ENCODE measurements at regions not wholly inside any gene's neighbourhood (a gene's known extent, or its start where the extent isn't known, plus 50 kb on each side); places are given as distances from the start of the nearest gene placed in this dataset.

DNA sequence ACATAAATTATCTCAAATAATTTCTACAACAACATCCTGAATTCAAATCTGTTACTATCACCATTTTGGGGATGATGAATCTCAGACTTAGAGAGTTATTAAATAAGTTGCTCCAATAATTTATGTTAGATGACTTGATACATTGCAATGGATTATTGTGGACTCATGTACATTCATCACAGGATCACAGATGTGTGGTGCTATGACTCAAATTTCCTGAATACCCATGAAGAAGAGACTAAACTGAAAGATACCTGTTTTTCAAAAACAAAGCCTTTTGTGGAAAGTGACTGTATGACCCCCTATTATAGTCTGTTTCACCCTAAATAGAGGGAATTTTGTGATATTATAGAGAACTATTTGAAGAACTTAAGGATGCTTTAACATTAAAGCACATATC lies 315.0 kb downstream of the PLA2G4A start:
- DNase-seq, result no peak
- TF ChIP-seq EZH2phosphoT487 (IDR thresholded peaks at IDR 0.05; ENCODE audit: insufficient read depth, low read depth) (no peak), EZH2 (IDR thresholded peaks at IDR 0.05; ENCODE audit: insufficient read depth, poor library complexity, severe bottlenecking) (no peak)

DNA sequence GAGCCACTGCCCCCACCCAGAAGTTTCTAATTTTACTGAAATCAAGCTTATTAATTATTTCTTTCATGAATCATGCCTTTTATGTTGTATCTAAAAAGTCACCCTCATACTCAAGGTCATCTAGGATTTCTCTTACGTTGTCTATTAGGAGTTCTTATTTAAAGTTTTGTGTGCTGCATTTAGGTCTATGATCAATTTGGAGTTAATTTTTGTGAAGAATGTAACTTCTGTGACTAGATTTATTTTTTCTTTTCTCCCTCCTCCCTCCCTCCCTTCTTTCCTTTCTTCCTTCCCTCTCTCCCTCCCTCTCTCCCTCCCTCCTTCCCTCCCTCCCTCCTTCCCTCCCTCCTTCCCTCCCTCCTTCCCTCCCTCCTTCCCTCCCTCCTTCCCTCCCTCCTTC lies 317.6 kb downstream of the PLA2G4A start:
- DNase-seq, result no peak
- Histone ChIP-seq H3K4me3 (no peak overlapping the region), H3K27me3 (replicated peaks; ENCODE audit: insufficient read depth) (no peaks in the 10 kb centered on the region), H3K4me2 (ENCODE audit: unreplicated experiment) (no peak overlapping the region), H3F3A (ENCODE audit: insufficient read depth) (no peaks in the 10 kb centered on the region), H3K79me2 (ENCODE audit: insufficient read depth) (no peaks in the 10 kb centered on the region), H2AFZ (no peak overlapping the region), H3K4me1 (ENCODE audit: insufficient read depth) (no peaks in the 10 kb centered on the region), H3K9ac (no peak overlapping the region), H3K9me2 (ENCODE audit: insufficient read depth) (no peaks in the 10 kb centered on the region), H4K20me1 (ENCODE audit: insufficient read depth) (no peaks in the 10 kb centered on the region), H3K27ac (no peak overlapping the region), H3K36me3 (ENCODE audit: low read depth) (no peaks in the 10 kb centered on the region), H3K9me3 (ENCODE audit: low read depth) (no peaks in the 10 kb centered on the region)
- no peak for TF ChIP-seq EZH2phosphoT487 (IDR thresholded peaks at IDR 0.05; ENCODE audit: insufficient read depth, low read depth)
- TF ChIP-seq EZH2 (IDR thresholded peaks at IDR 0.05; ENCODE audit: insufficient read depth, poor library complexity, severe bottlenecking), result no peak
- 100% methylated on average over 1 of the region's 1 CpG for WGBS, 2 experiments (ENCODE audit: low coverage in 1 of 2, low lambda C conversion rate in 2 of 2, missing lambda C conversion rate in 2 of 2)
- in situ Hi-C loops (cut with MboI), result no loop called here

More for the DNA sequence above, 315.0 kb downstream of the PLA2G4A start:
- H2AFZ ChIP-seq, result no peak overlapping the region
- H3K27me3 ChIP-seq (replicated peaks; ENCODE audit: insufficient read depth), result no peaks in the 10 kb centered on the region
- no peak overlapping the region for H3K4me2 ChIP-seq (ENCODE audit: unreplicated experiment)
- no peaks in the 10 kb centered on the region for H3K79me2 ChIP-seq (ENCODE audit: insufficient read depth)
- no peaks in the 10 kb centered on the region for H3F3A ChIP-seq (ENCODE audit: insufficient read depth)
- in situ Hi-C loops (cut with MboI), result no loop called here
- H3K27ac ChIP-seq, result no peak overlapping the region
- H3K9ac ChIP-seq, result no peak overlapping the region
- H3K36me3 ChIP-seq (ENCODE audit: low read depth), result no peaks in the 10 kb centered on the region
- H3K9me3 ChIP-seq (ENCODE audit: low read depth), result no peaks in the 10 kb centered on the region
- H3K4me1 ChIP-seq (ENCODE audit: insufficient read depth), result no peaks in the 10 kb centered on the region
- H3K4me3 ChIP-seq, result no peak overlapping the region
- H4K20me1 ChIP-seq (ENCODE audit: insufficient read depth), result no peaks in the 10 kb centered on the region
- no peaks in the 10 kb centered on the region for H3K9me2 ChIP-seq (ENCODE audit: insufficient read depth)

DNA sequence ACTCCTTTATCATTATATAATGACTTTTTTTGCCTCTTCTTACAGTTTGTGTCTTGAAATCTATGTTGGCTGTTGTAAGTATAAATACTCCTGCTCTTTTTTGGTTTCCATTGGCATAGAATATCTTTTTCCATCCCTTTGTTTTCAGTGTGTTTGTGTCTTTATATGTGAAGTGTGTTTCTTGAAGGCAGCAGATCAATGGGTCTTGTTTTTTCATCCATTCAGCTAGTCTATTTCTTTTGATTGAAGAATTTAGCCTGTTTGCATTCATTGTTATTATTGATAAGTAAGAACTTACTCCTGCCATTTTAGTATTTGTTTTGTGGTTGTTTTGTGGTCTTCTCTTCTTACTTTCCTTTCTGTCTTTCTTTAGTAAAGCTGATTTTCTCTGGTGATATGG lies 322.8 kb downstream of the PLA2G4A start:
- Histone ChIP-seq H3K79me2 (ENCODE audit: insufficient read depth) (no peaks in the 10 kb centered on the region), H3K27ac (no peak overlapping the region), H3K4me3 (no peak overlapping the region), H3K9ac (no peak overlapping the region), H3F3A (ENCODE audit: insufficient read depth) (no peaks in the 10 kb centered on the region), H3K4me2 (ENCODE audit: unreplicated experiment) (no peak overlapping the region), H3K36me3 (ENCODE audit: low read depth) (no peaks in the 10 kb centered on the region), H4K20me1 (ENCODE audit: insufficient read depth) (no peaks in the 10 kb centered on the region), H2AFZ (no peak overlapping the region), H3K9me3 (ENCODE audit: low read depth) (no peaks in the 10 kb centered on the region), H3K4me1 (ENCODE audit: insufficient read depth) (no peaks in the 10 kb centered on the region), H3K27me3 (replicated peaks; ENCODE audit: insufficient read depth) (no peaks in the 10 kb centered on the region), H3K9me2 (ENCODE audit: insufficient read depth) (no peaks in the 10 kb centered on the region)
- no peak for DNase-seq
- in situ Hi-C loops (cut with MboI), result no loop called here
- TF ChIP-seq EZH2phosphoT487 (IDR thresholded peaks at IDR 0.05; ENCODE audit: insufficient read depth, low read depth), result no peak
- TF ChIP-seq EZH2 (IDR thresholded peaks at IDR 0.05; ENCODE audit: insufficient read depth, poor library complexity, severe bottlenecking), result no peak

GRCh38 chr1:187153047-187153446 lies 324.3 kb downstream of the PLA2G4A start:
- Histone ChIP-seq H3K79me2 (ENCODE audit: insufficient read depth) (no peaks in the 10 kb centered on the region), H3F3A (ENCODE audit: insufficient read depth) (no peaks in the 10 kb centered on the region), H3K4me2 (ENCODE audit: unreplicated experiment) (no peak overlapping the region), H3K4me3 (no peak overlapping the region), H3K9ac (no peak overlapping the region), H4K20me1 (ENCODE audit: insufficient read depth) (no peaks in the 10 kb centered on the region), H3K9me3 (ENCODE audit: low read depth) (no peaks in the 10 kb centered on the region), H3K27me3 (replicated peaks; ENCODE audit: insufficient read depth) (no peaks in the 10 kb centered on the region), H2AFZ (no peak overlapping the region), H3K36me3 (ENCODE audit: low read depth) (no peaks in the 10 kb centered on the region), H3K4me1 (ENCODE audit: insufficient read depth) (no peaks in the 10 kb centered on the region), H3K9me2 (ENCODE audit: insufficient read depth) (no peaks in the 10 kb centered on the region), H3K27ac (no peak overlapping the region)
- in situ Hi-C loops (cut with MboI), result no loop called here
- 74 to 78% methylated on average over 1 of the region's 1 CpG for WGBS, 2 experiments (ENCODE audit: low coverage in 1 of 2, low lambda C conversion rate in 2 of 2, missing lambda C conversion rate in 2 of 2)
- DNase-seq, result no peak
- TF ChIP-seq EZH2phosphoT487 (IDR thresholded peaks at IDR 0.05; ENCODE audit: insufficient read depth, low read depth), result no peak
- TF ChIP-seq EZH2 (IDR thresholded peaks at IDR 0.05; ENCODE audit: insufficient read depth, poor library complexity, severe bottlenecking), result no peak

DNA sequence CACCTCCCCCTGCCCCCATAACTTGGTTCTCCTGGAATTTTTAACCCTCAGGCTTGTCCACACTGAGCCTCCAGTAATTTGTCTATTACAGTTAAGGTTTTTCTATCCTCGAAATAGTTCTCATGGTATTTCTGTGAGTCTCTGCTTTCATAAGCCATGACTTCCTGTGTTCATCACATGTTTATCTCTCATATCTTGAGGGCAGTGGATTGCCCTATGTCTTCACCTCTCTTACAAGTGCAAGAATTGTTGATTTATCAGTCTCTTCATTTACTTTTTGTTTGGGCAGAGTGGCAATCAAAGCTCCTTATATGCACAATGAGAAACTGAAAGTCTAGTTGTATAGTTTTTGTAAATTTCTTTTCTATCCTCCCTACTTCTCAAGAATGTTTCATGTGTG lies 328.4 kb downstream of the PLA2G4A start:
- no peak overlapping the region for H2AFZ ChIP-seq

More for the DNA sequence above, 328.4 kb downstream of the PLA2G4A start:
- in situ Hi-C loops (cut with MboI), result no loop called here
- no peaks in the 10 kb centered on the region for H3K9me2 ChIP-seq (ENCODE audit: insufficient read depth)
- H3K4me1 ChIP-seq (ENCODE audit: insufficient read depth), result no peaks in the 10 kb centered on the region
- no peak overlapping the region for H3K4me2 ChIP-seq (ENCODE audit: unreplicated experiment)
- whole genome bisulfite sequencing, 2 experiments (ENCODE audit: low coverage in 1 of 2, low lambda C conversion rate in 2 of 2, missing lambda C conversion rate in 2 of 2), result 83 to 94% methylated on average over 1 of the region's 1 CpG
- no peak overlapping the region for H3K4me3 ChIP-seq
- no peak overlapping the region for H3K9ac ChIP-seq
- no peaks in the 10 kb centered on the region for H3K27me3 ChIP-seq (replicated peaks; ENCODE audit: insufficient read depth)
- H4K20me1 ChIP-seq (ENCODE audit: insufficient read depth), result no peaks in the 10 kb centered on the region
- no peaks in the 10 kb centered on the region for H3F3A ChIP-seq (ENCODE audit: insufficient read depth)
- no peak overlapping the region for H3K27ac ChIP-seq
- no peak for DNase-seq
- H3K36me3 ChIP-seq (ENCODE audit: low read depth), result no peaks in the 10 kb centered on the region
- no peaks in the 10 kb centered on the region for H3K79me2 ChIP-seq (ENCODE audit: insufficient read depth)
- H3K9me3 ChIP-seq (ENCODE audit: low read depth), result no peaks in the 10 kb centered on the region
- TF ChIP-seq EZH2phosphoT487 (IDR thresholded peaks at IDR 0.05; ENCODE audit: insufficient read depth, low read depth), result no peak
- TF ChIP-seq EZH2 (IDR thresholded peaks at IDR 0.05; ENCODE audit: insufficient read depth, poor library complexity, severe bottlenecking), result no peak
